ENCODE measurements at regions not wholly inside any gene's neighbourhood (a gene's known extent, or its start where the extent isn't known, plus 50 kb on each side); places are given as distances from the start of the nearest gene placed in this dataset.

GRCh38 chr1:5748286-5749225, 243.7 kb downstream of the NPHP4 start:
- DNase-seq, result no peak

GRCh38 chr1:5747426-5748285, 244.6 kb downstream of the NPHP4 start:
- no peak for DNase-seq

GRCh38 chr1:5746611-5747425, 245.4 kb downstream of the NPHP4 start:
- no peak for DNase-seq

GRCh38 chr1:5745800-5746610, 246.2 kb downstream of the NPHP4 start:
- DNase-seq, result peak; percentile 28

- DNase-seq, result no peak
Observed at GRCh38 chr1:5744911-5745799, 247.1 kb downstream of the NPHP4 start.

GRCh38 chr1:5744341-5744740, 247.9 kb downstream of the NPHP4 start:
- DNase-seq, result no peak

- no peak for DNase-seq
Observed at GRCh38 chr1:5743435-5744095, 248.7 kb downstream of the NPHP4 start.

GRCh38 chr1:5742801-5743200, 249.4 kb downstream of the NPHP4 start:
- no peak for DNase-seq

- no peak for DNase-seq
Observed at GRCh38 chr1:5742032-5742431, 250.2 kb downstream of the NPHP4 start.

- DNase-seq, result no peak
Observed at GRCh38 chr1:5740865-5741860, 251.1 kb downstream of the NPHP4 start.

- no peak for DNase-seq
Observed at GRCh38 chr1:5740450-5740849, 251.8 kb downstream of the NPHP4 start.

- DNase-seq, result no peak
Observed at GRCh38 chr1:5739561-5740078, 252.6 kb downstream of the NPHP4 start.

- DNase-seq, result no peak
Observed at GRCh38 chr1:5738911-5739462, 253.2 kb downstream of the NPHP4 start.

GRCh38 chr1:5737081-5737480, 255.1 kb downstream of the NPHP4 start:
- no peak for DNase-seq

- no peak for DNase-seq
Observed at GRCh38 chr1:5734996-5735395, 257.2 kb downstream of the NPHP4 start.

GRCh38 chr1:5734414-5734813, 257.8 kb downstream of the NPHP4 start:
- no peak for DNase-seq

GRCh38 chr1:5733596-5733995, 258.6 kb downstream of the NPHP4 start:
- no peak for DNase-seq

- no peak for DNase-seq
Observed at GRCh38 chr1:5731110-5731423, 261.2 kb downstream of the NPHP4 start.

All from CD4-positive, alpha-beta T cell treated with Interferon gamma for 1 hour (primary cell).